OCI-LY7 (cell line): ENCODE measurements at regions not wholly inside any gene's neighbourhood (a gene's known extent, or its start where the extent isn't known, plus 50 kb on each side); places are given as distances from the start of the nearest gene placed in this dataset.

Source experiments
- BruUV-seq: library from RNA; stranded (reverse); fragments of 400-500 nt; replicated peaks from 2 replicates; lab custom pipeline; 2021; lab: Mats Ljungman, UMichigan
- CTCF ChIA-PET: fragments of 300-600 bp; sonication (Branson Sonifier 250); formaldehyde crosslinking; loops from one replicate; lab custom pipeline; 2022; ENCODE audit warnings: antibody characterized with exemption; ENCODE audit not compliant: unreplicated experiment; lab: Charles Lee
- POLR2A ChIA-PET: fragments of 300-600 bp; sonication (Branson Sonifier 250); formaldehyde crosslinking; loops from one replicate; lab custom pipeline; 2022; ENCODE audit warnings: antibody characterized with exemption; lab: Charles Lee
- DNase-seq: peaks from one replicate; pipeline ENCODE4 v3.0.0-alpha.2; 2015; ENCODE audit warnings: low spot score
- H2AFZ ChIP-seq: fragments of 200-600 bp; sonication (generic), shearing (Covaris generic); 2 replicates; pipeline ENCODE4 v1.6.1; 2014; ENCODE audit warnings: mild to moderate bottlenecking, antibody characterized with exemption, low read length, moderate library complexity
- H3K27ac ChIP-seq: fragments of 200-600 bp; sonication (generic); 2 replicates; pipeline ENCODE4 v1.5.1; 2014; ENCODE audit warnings: mixed run types, low read depth, mild to moderate bottlenecking, moderate library complexity, low read length, inconsistent platforms; ENCODE audit not compliant: poor library complexity, severe bottlenecking
- H3K36me3 ChIP-seq: fragments of 200-600 bp; sonication (generic); 2 replicates; pipeline ENCODE4 v1.6.1; 2014; ENCODE audit warnings: mild to moderate bottlenecking, antibody characterized with exemption, low read length, moderate library complexity, mixed read lengths; ENCODE audit not compliant: insufficient read depth
- H3K4me1 ChIP-seq: fragments of 200-600 bp; sonication (generic); 2 replicates; pipeline ENCODE4 v1.5.1; 2014; ENCODE audit warnings: mild to moderate bottlenecking, low read length; ENCODE audit not compliant: insufficient read depth, poor library complexity, severe bottlenecking
- H3K4me2 ChIP-seq: fragments of 200-600 bp; sonication (generic); 2 replicates; pipeline ENCODE4 v1.6.1; 2014; ENCODE audit warnings: mild to moderate bottlenecking, low read length
- H3K4me3 ChIP-seq: fragments of 200-600 bp; sonication (generic); 2 replicates; pipeline ENCODE4 v1.5.1; 2014; ENCODE audit warnings: mild to moderate bottlenecking, low read depth, low read length; ENCODE audit not compliant: poor library complexity, severe bottlenecking
- H3K79me2 ChIP-seq: fragments of 200-600 bp; sonication (generic); 2 replicates; pipeline ENCODE4 v1.6.1; 2016; ENCODE audit warnings: low read depth, mild to moderate bottlenecking, low read length, moderate library complexity, mixed read lengths; ENCODE audit not compliant: insufficient read depth
- H3K9me2 ChIP-seq: fragments of 200-600 bp; sonication (generic); 2 replicates; pipeline ENCODE4 v1.6.1; 2016; ENCODE audit warnings: mild to moderate bottlenecking, low read length, mixed read lengths; ENCODE audit not compliant: insufficient read depth
- H3K9me3 ChIP-seq: fragments of 200-600 bp; sonication (generic); 2 replicates; pipeline ENCODE4 v1.6.1; 2014; ENCODE audit warnings: mild to moderate bottlenecking, mixed run types, low read length, mixed read lengths
- H4K20me1 ChIP-seq: fragments of 200-600 bp; sonication (generic); 2 replicates; pipeline ENCODE4 v1.6.1; 2014; ENCODE audit warnings: mild to moderate bottlenecking, antibody characterized with exemption, low read length, moderate library complexity, mixed read lengths; ENCODE audit not compliant: insufficient read depth
- EZH2phosphoT487 ChIP-seq: fragments of 200-600 bp; sonication (generic); IDR thresholded peaks from 2 replicates; pipeline ENCODE4 v1.6.1; 2018; ENCODE audit warnings: low read depth, borderline replicate concordance, mild to moderate bottlenecking, mixed run types, antibody characterized with exemption, low read length, moderate library complexity, mixed read lengths
- intact Hi-C: fragments of 100-400 bp; cut with micrococcal nuclease; formaldehyde crosslinking; loops from one replicate; pipeline ENCODE4 v1.10.0; 2022; ENCODE audit not compliant: unreplicated experiment
- TF ChIP-seq, protein P1 (sequence below): fragments of 200-600 bp; sonication (generic); conservative IDR thresholded peaks from 2 replicates; pipeline ENCODE4 v1.5.1; 2014; ENCODE audit warnings: mild to moderate bottlenecking, antibody characterized with exemption, low read length, moderate library complexity, mixed read lengths

DNA sequence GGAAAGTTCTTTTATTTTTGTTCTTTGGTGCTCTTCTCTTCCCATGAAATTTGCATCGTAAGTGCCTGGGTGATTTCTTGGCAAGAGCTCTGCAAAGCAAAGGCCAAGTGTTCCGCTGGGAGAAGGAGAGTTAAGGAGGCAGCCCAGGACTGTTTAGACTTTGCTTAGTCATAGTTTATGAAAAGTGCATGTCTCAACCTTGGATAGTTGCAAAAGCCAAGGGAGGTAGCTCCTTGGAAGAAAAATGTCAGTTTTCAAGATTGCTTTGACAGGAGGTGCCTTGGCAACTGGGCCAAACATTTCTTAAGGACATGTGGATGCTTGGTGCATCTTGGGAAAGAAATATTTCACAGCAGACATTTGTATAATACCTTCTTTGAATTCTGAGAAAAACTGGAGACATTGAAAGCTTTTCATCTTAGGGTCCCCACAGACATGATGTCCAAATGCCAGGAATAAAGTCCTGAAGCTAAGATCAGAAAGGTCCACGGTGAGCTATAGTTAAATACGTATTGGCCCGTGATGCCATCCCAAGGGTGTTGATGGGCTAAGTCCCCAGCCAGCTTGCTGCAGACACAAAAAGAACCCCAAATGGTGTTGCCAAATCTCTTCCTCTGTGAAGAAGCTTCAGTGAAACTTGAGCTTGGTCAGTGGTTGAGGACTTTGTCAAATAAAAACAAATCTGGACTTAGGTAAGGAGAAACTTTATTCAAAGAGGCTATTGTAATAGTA, 96.3 kb upstream of the THUMPD2 start:
- H3K4me3 ChIP-seq, result no peak overlapping the region
- no peaks in the 10 kb centered on the region for H4K20me1 ChIP-seq
- intact Hi-C loops, result no loop called here
- no peaks in the 10 kb centered on the region for H3K4me1 ChIP-seq
- TF ChIP-seq, protein P1, sequence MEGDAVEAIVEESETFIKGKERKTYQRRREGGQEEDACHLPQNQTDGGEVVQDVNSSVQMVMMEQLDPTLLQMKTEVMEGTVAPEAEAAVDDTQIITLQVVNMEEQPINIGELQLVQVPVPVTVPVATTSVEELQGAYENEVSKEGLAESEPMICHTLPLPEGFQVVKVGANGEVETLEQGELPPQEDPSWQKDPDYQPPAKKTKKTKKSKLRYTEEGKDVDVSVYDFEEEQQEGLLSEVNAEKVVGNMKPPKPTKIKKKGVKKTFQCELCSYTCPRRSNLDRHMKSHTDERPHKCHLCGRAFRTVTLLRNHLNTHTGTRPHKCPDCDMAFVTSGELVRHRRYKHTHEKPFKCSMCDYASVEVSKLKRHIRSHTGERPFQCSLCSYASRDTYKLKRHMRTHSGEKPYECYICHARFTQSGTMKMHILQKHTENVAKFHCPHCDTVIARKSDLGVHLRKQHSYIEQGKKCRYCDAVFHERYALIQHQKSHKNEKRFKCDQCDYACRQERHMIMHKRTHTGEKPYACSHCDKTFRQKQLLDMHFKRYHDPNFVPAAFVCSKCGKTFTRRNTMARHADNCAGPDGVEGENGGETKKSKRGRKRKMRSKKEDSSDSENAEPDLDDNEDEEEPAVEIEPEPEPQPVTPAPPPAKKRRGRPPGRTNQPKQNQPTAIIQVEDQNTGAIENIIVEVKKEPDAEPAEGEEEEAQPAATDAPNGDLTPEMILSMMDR, result no peak
- TF ChIP-seq EZH2phosphoT487, result no peak
- no TSS peak for BruUV-seq
- H3K27ac ChIP-seq, result no peak overlapping the region
- no peaks in the 10 kb centered on the region for H3K79me2 ChIP-seq
- H3K9me3 ChIP-seq, result no peaks in the 10 kb centered on the region
- no peaks in the 10 kb centered on the region for H3K9me2 ChIP-seq
- CTCF ChIA-PET, result no interaction called here
- POLR2A ChIA-PET, result interaction anchor here (0.6 to 2.3 kb wide), 4 partner anchors 8 to 1696 kb away, joined by 3 to 8 read pairs (median 4); no protein-coding TSS in a partner anchor
- no peak overlapping the region for H3K4me2 ChIP-seq
- H2AFZ ChIP-seq, result no peak overlapping the region
- no peaks in the 10 kb centered on the region for H3K36me3 ChIP-seq
- DNase-seq, result no peak

DNA sequence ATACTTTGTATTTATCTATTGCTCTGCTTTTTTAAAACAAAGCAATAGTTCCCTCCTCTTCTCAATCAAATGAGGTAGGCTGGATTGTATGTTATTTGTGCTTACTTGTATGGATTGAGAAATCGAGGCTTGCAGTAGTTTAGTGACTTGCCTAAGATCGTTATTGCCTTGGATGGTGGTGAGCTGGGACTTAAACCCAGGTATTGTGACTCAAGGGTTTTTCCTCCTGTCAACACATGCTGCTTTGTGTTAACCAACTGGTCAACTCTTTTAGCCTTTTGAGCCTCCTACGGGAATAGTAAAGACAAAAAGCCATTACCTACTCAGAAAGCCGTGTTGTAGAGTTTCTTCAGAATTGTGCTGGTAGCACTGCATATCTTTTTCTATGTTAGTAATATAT, 95.2 kb upstream of the THUMPD2 start:
- no peaks in the 10 kb centered on the region for H3K9me3 ChIP-seq
- H4K20me1 ChIP-seq, result no peaks in the 10 kb centered on the region
- H3K9me2 ChIP-seq, result no peaks in the 10 kb centered on the region
- BruUV-seq, result no TSS peak
- H3K4me3 ChIP-seq, result no peak overlapping the region
- no peak overlapping the region for H3K27ac ChIP-seq
- H3K36me3 ChIP-seq, result no peaks in the 10 kb centered on the region
- DNase-seq, result no peak
- H3K79me2 ChIP-seq, result no peaks in the 10 kb centered on the region
- ChIA-PET CTCF (no interaction called here), POLR2A (no interaction called here)
- intact Hi-C loops, result no loop called here
- TF ChIP-seq, protein P1, result no peak
- TF ChIP-seq EZH2phosphoT487, result no peak
- H3K4me2 ChIP-seq, result no peak overlapping the region
- H2AFZ ChIP-seq, result no peak overlapping the region
- no peaks in the 10 kb centered on the region for H3K4me1 ChIP-seq

DNA sequence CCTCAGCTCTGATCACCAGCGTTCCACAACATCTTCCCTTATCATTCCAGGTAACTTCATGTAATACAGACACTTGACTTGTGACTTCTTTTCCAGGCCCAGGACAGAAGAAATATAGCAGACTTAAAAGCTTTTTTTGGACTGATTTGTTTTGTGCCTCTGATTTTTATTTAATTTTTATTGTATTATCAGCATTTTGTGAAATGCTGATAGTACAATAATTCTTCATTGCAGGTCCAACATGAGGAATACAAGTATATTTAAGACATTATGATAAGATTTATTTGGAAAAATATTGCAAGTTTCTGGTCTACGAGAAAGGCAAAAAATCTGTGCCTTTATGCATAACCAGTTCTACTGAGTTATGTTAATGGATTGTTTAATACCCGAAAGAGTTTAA, 94.5 kb upstream of the THUMPD2 start:
- POLR2A ChIA-PET, result no interaction called here
- H2AFZ ChIP-seq, result no peak overlapping the region
- H3K9me2 ChIP-seq, result no peaks in the 10 kb centered on the region
- H3K27ac ChIP-seq, result no peak overlapping the region
- no peaks in the 10 kb centered on the region for H3K79me2 ChIP-seq
- H3K4me3 ChIP-seq, result no peak overlapping the region
- CTCF ChIA-PET, result no interaction called here
- BruUV-seq, result no TSS peak
- no peak overlapping the region for H3K4me2 ChIP-seq
- intact Hi-C loops, result no loop called here
- no peaks in the 10 kb centered on the region for H3K4me1 ChIP-seq
- H3K9me3 ChIP-seq, result no peaks in the 10 kb centered on the region
- DNase-seq, result no peak
- no peaks in the 10 kb centered on the region for H4K20me1 ChIP-seq
- H3K36me3 ChIP-seq, result no peaks in the 10 kb centered on the region
- no peak for TF ChIP-seq EZH2phosphoT487
- TF ChIP-seq, protein P1, result no peak
